ENCODE measurements at regions not wholly inside any gene's neighbourhood (a gene's known extent, or its start where the extent isn't known, plus 50 kb on each side); places are given as distances from the start of the nearest gene placed in this dataset.

GRCh38 chr10:57692255-57692980 lies 575.3 kb downstream of the IPMK start:
- H3K4me1 Mint-ChIP-seq (ENCODE audit: unreplicated experiment) = no peaks in the 10 kb centered on the region
- no peak overlapping the region for H3K4me3 Mint-ChIP-seq (ENCODE audit: unreplicated experiment)
- no peak for TF ChIP-seq CTCF (IDR thresholded peaks at IDR 0.05; ENCODE audit: unreplicated experiment)
- no peak for DNase-seq (ENCODE audit: low spot score)
- H3K36me3 Mint-ChIP-seq (ENCODE audit: low read depth, unreplicated experiment) = no peaks in the 10 kb centered on the region
- no peaks in the 10 kb centered on the region for H3K27me3 Mint-ChIP-seq (ENCODE audit: unreplicated experiment)
- no peak overlapping the region for H3K27ac Mint-ChIP-seq (ENCODE audit: unreplicated experiment)
- H3K9me3 Mint-ChIP-seq (ENCODE audit: unreplicated experiment) = no peaks in the 10 kb centered on the region

- H3K36me3 Mint-ChIP-seq (ENCODE audit: low read depth, unreplicated experiment) = no peaks in the 10 kb centered on the region
- H3K4me3 Mint-ChIP-seq (ENCODE audit: unreplicated experiment) = no peak overlapping the region
- no peak for DNase-seq (ENCODE audit: low spot score)
- H3K27ac Mint-ChIP-seq (ENCODE audit: unreplicated experiment) = no peak overlapping the region
- H3K9me3 Mint-ChIP-seq (ENCODE audit: unreplicated experiment) = no peaks in the 10 kb centered on the region
- no peaks in the 10 kb centered on the region for H3K27me3 Mint-ChIP-seq (ENCODE audit: unreplicated experiment)
- no peaks in the 10 kb centered on the region for H3K4me1 Mint-ChIP-seq (ENCODE audit: unreplicated experiment)
- TF ChIP-seq CTCF (IDR thresholded peaks at IDR 0.05; ENCODE audit: unreplicated experiment) = no peak
These were observed 577.9 kb downstream of the IPMK start for GRCh38 chr10:57689596-57690297.

GRCh38 chr10:57679916-57680315 lies 587.8 kb downstream of the IPMK start:
- H3K4me3 Mint-ChIP-seq (ENCODE audit: unreplicated experiment) = no peak overlapping the region
- no peak overlapping the region for H3K27ac Mint-ChIP-seq (ENCODE audit: unreplicated experiment)
- no peak for TF ChIP-seq CTCF (IDR thresholded peaks at IDR 0.05; ENCODE audit: unreplicated experiment)
- H3K9me3 Mint-ChIP-seq (ENCODE audit: unreplicated experiment) = no peaks in the 10 kb centered on the region
- H3K36me3 Mint-ChIP-seq (ENCODE audit: low read depth, unreplicated experiment) = no peaks in the 10 kb centered on the region
- no peak for DNase-seq (ENCODE audit: low spot score)
- H3K4me1 Mint-ChIP-seq (ENCODE audit: unreplicated experiment) = no peaks in the 10 kb centered on the region
- H3K27me3 Mint-ChIP-seq (ENCODE audit: unreplicated experiment) = no peaks in the 10 kb centered on the region

GRCh38 chr10:57675125-57675524 lies 592.6 kb downstream of the IPMK start:
- Mint-ChIP-seq H3K4me3 (ENCODE audit: unreplicated experiment) (no peak overlapping the region), H3K27ac (ENCODE audit: unreplicated experiment) (no peak overlapping the region), H3K27me3 (ENCODE audit: unreplicated experiment) (no peaks in the 10 kb centered on the region), H3K4me1 (ENCODE audit: unreplicated experiment) (no peaks in the 10 kb centered on the region), H3K9me3 (ENCODE audit: unreplicated experiment) (no peaks in the 10 kb centered on the region), H3K36me3 (ENCODE audit: low read depth, unreplicated experiment) (no peaks in the 10 kb centered on the region)
- no peak for TF ChIP-seq CTCF (IDR thresholded peaks at IDR 0.05; ENCODE audit: unreplicated experiment)
- no peak for DNase-seq (ENCODE audit: low spot score)

GRCh38 chr10:57673446-57673960 lies 594.2 kb downstream of the IPMK start:
- Mint-ChIP-seq H3K36me3 (ENCODE audit: low read depth, unreplicated experiment) (no peaks in the 10 kb centered on the region), H3K27me3 (ENCODE audit: unreplicated experiment) (no peaks in the 10 kb centered on the region), H3K4me1 (ENCODE audit: unreplicated experiment) (no peaks in the 10 kb centered on the region), H3K9me3 (ENCODE audit: unreplicated experiment) (no peaks in the 10 kb centered on the region), H3K4me3 (ENCODE audit: unreplicated experiment) (no peak overlapping the region), H3K27ac (ENCODE audit: unreplicated experiment) (no peak overlapping the region)
- no peak for DNase-seq (ENCODE audit: low spot score)
- TF ChIP-seq CTCF (IDR thresholded peaks at IDR 0.05; ENCODE audit: unreplicated experiment) = no peak

All from endothelial cell (in vitro differentiated cells).